ENCODE measurements at regions not wholly inside any gene's neighbourhood (a gene's known extent, or its start where the extent isn't known, plus 50 kb on each side); places are given as distances from the start of the nearest gene placed in this dataset.

DNA sequence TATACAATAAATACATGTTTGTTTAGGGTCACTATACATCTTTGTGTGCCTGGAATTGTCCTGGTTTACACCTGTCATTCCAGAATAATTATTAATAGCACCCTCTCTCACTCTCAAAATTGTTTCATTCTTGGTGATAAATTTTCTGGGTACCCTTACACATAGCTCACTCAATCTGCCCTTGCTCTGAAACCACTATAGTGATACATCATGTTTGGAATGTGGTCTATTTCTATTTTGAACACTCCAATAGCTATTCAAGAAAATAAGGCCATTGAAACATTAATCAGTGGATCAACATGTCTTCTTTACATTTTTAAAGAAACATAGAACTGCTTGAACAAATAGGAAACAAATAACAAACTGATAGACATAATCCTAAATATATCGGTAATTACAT, 158.7 kb downstream of the ARRDC3 start:
- Histone ChIP-seq H3K9ac (replicated peaks in 1 of 4; ENCODE audit: extremely low read depth in 1 of 4, low read depth in 3 of 4, low read length in 3 of 4) (no peak overlapping the region), H3K23ac (ENCODE audit: insufficient read length) (no peak overlapping the region), H3K4me2 (ENCODE audit: insufficient read depth in 1 of 2, low read depth in 2 of 2, low read length in 2 of 2) (no peak overlapping the region), H3K9me3 (ENCODE audit: insufficient read depth in 2 of 2, low read depth in 1 of 2, low read length in 1 of 2) (no peaks in the 10 kb centered on the region), H3K14ac (ENCODE audit: insufficient read length) (no peak overlapping the region), H3K18ac (ENCODE audit: extremely low read depth, low read length) (no peak overlapping the region), H3K4ac (replicated peaks; ENCODE audit: insufficient read length, low read depth, low read length) (no peak overlapping the region), H3K79me1 (ENCODE audit: low read depth, low read length) (no peaks in the 10 kb centered on the region), H3K4me1 (replicated peaks in 1 of 4; ENCODE audit: control insufficient read depth in 3 of 4, insufficient read depth in 4 of 4, low read length in 3 of 4) (no peaks in the 10 kb centered on the region; a peak in 2 of 7 replicates), H2BK15ac (ENCODE audit: low read length) (no peak overlapping the region), H2BK120ac (replicated peaks; ENCODE audit: low read depth, low read length) (no peak overlapping the region), H2AFZ (ENCODE audit: low read length) (no peak overlapping the region), H3K27me3 (replicated peaks in 1 of 4; ENCODE audit: control insufficient read depth in 3 of 4, extremely low read depth in 1 of 4, insufficient read depth in 3 of 4, low read length in 3 of 4) (no peaks in the 10 kb centered on the region), H4K91ac (replicated peaks; ENCODE audit: insufficient read length, low read length) (no peak overlapping the region), H2BK20ac (ENCODE audit: low read length) (no peak overlapping the region), H4K8ac (ENCODE audit: extremely low read depth, insufficient read depth, low read length) (no peak overlapping the region), H3K36me3 (ENCODE audit: control insufficient read depth in 2 of 4, insufficient read depth in 4 of 4, low read length in 3 of 4) (no peaks in the 10 kb centered on the region), H3K79me2 (ENCODE audit: control insufficient read depth in 1 of 2, insufficient read depth in 2 of 2, low read length in 2 of 2) (no peaks in the 10 kb centered on the region), H3K23me2 (ENCODE audit: low read depth, low read length) (no peaks in the 10 kb centered on the region), H2BK12ac (ENCODE audit: low read depth, low read length) (no peak overlapping the region), H4K5ac (ENCODE audit: insufficient read length, low read depth, low read length) (no peak overlapping the region), H2AK5ac (ENCODE audit: low read depth, low read length) (no peak overlapping the region), H4K20me1 (replicated peaks in 1 of 2; ENCODE audit: control insufficient read depth in 1 of 2, insufficient read depth in 2 of 2, low read length in 2 of 2) (no peaks in the 10 kb centered on the region), H3K56ac (replicated peaks; ENCODE audit: insufficient read length, low read depth, low read length) (no peak overlapping the region), H2BK5ac (ENCODE audit: low read depth, low read length) (no peak overlapping the region), H3K4me3 (ENCODE audit: extremely low read depth in 1 of 4, insufficient read depth in 2 of 4, low read depth in 3 of 4, low read length in 4 of 4) (no peak overlapping the region), H3K27ac (ENCODE audit: low read depth, low read length) (no peak overlapping the region)
- POLR2A ChIA-PET (ENCODE audit: partially characterized antibody), result interaction anchor here (0.7 to 2.7 kb wide), 2 partner anchors 156 to 158 kb away, joined by 3 to 13 read pairs; partner anchors contain the start of gene ARRDC3
- CTCF ChIA-PET (ENCODE audit: partially characterized antibody), result interaction anchor here (0.9 to 8.2 kb wide), 5 partner anchors 9 to 195 kb away, joined by 3 to 144 read pairs (median 5); partner anchors contain the start of gene ARRDC3
- 89% methylated on average over 1 of the region's 1 CpG; no CpG with 5 or more reads in 1 of the 2 experiments for WGBS, 2 experiments (ENCODE audit: extremely low coverage in 1 of 2, insufficient coverage in 1 of 2, insufficient read length in 1 of 2, insufficient replicate concordance in 2 of 2, low coverage in 1 of 2, low lambda C conversion rate in 2 of 2, missing lambda C conversion rate in 1 of 2)
- DNase-seq (ENCODE audit: low read depth in 1 of 2, low spot score in 2 of 2) (no peak), FAIRE-seq (no peak)
- no peak for TF ChIP-seq ZNF274 (IDR thresholded peaks at IDR 0.05; ENCODE audit: borderline replicate concordance, extremely low read depth, low read length)
- TF ChIP-seq, protein P1, sequence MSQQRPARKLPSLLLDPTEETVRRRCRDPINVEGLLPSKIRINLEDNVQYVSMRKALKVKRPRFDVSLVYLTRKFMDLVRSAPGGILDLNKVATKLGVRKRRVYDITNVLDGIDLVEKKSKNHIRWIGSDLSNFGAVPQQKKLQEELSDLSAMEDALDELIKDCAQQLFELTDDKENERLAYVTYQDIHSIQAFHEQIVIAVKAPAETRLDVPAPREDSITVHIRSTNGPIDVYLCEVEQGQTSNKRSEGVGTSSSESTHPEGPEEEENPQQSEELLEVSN (IDR thresholded peaks at IDR 0.05), result no peak
- TF ChIP-seq NANOG (IDR thresholded peaks at IDR 0.05; ENCODE audit: insufficient read depth, low read depth, low read length, poor library complexity, severe bottlenecking), result no peak
- no peak for TF ChIP-seq RFX5 (IDR thresholded peaks at IDR 0.05; ENCODE audit: borderline replicate concordance, low read depth, low read length)
- TF ChIP-seq, protein P2, sequence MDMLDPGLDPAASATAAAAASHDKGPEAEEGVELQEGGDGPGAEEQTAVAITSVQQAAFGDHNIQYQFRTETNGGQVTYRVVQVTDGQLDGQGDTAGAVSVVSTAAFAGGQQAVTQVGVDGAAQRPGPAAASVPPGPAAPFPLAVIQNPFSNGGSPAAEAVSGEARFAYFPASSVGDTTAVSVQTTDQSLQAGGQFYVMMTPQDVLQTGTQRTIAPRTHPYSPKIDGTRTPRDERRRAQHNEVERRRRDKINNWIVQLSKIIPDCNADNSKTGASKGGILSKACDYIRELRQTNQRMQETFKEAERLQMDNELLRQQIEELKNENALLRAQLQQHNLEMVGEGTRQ (IDR thresholded peaks at IDR 0.05; ENCODE audit: low read length), result no peak
- TF ChIP-seq BRCA1 (IDR thresholded peaks at IDR 0.05; ENCODE audit: low read depth, low read length), result no peak
- TF ChIP-seq SP1 (IDR thresholded peaks at IDR 0.05; ENCODE audit: low read depth, low read length), result no peak
- no peak for TF ChIP-seq KDM5A (IDR thresholded peaks at IDR 0.05; ENCODE audit: low read length)
- TF ChIP-seq CTBP2 (IDR thresholded peaks at IDR 0.05; ENCODE audit: borderline replicate concordance, insufficient read depth, insufficient read length, low read length), result no peak
- TF ChIP-seq, protein P3, sequence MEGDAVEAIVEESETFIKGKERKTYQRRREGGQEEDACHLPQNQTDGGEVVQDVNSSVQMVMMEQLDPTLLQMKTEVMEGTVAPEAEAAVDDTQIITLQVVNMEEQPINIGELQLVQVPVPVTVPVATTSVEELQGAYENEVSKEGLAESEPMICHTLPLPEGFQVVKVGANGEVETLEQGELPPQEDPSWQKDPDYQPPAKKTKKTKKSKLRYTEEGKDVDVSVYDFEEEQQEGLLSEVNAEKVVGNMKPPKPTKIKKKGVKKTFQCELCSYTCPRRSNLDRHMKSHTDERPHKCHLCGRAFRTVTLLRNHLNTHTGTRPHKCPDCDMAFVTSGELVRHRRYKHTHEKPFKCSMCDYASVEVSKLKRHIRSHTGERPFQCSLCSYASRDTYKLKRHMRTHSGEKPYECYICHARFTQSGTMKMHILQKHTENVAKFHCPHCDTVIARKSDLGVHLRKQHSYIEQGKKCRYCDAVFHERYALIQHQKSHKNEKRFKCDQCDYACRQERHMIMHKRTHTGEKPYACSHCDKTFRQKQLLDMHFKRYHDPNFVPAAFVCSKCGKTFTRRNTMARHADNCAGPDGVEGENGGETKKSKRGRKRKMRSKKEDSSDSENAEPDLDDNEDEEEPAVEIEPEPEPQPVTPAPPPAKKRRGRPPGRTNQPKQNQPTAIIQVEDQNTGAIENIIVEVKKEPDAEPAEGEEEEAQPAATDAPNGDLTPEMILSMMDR (IDR thresholded peaks at IDR 0.05; ENCODE audit: control extremely low read depth in 1 of 3, insufficient read depth in 1 of 3, low read depth in 1 of 3, low read length in 3 of 3), result no peak

Data from H1 (cell line).